Adipocyte (in vitro differentiated cells): ENCODE measurements at regions not wholly inside any gene's neighbourhood (a gene's known extent, or its start where the extent isn't known, plus 50 kb on each side); places are given as distances from the start of the nearest gene placed in this dataset.

Source experiments
- DNase-seq: peaks from one replicate; pipeline ENCODE4 v3.0.0-alpha.2; 2015; ENCODE audit warnings: low read depth
- H3K27me3 ChIP-seq: replicated peaks from 2 replicates; pipeline ENCODE4 v1.7.0; 2013; ENCODE audit warnings: mild to moderate bottlenecking, low read length, moderate library complexity; ENCODE audit not compliant: control insufficient read depth, insufficient read depth
- H3K36me3 ChIP-seq: 2 replicates; pipeline ENCODE4 v1.7.0; 2013; ENCODE audit warnings: low read length, mild to moderate bottlenecking, moderate library complexity; ENCODE audit not compliant: control insufficient read depth, insufficient read depth, severe bottlenecking
- H3K4me1 ChIP-seq: 2 replicates; pipeline ENCODE4 v1.7.0; 2013; ENCODE audit warnings: mild to moderate bottlenecking, low read length, moderate library complexity; ENCODE audit not compliant: control insufficient read depth, insufficient read depth
- H3K4me3 ChIP-seq: 2 replicates; pipeline ENCODE4 v1.7.0; 2013; ENCODE audit warnings: mild to moderate bottlenecking, low read length, moderate library complexity
- H3K9ac ChIP-seq: 2 replicates; pipeline ENCODE4 v1.7.0; 2013; ENCODE audit warnings: mild to moderate bottlenecking, low read length, moderate library complexity
- H3K9me3 ChIP-seq: 2 replicates; pipeline ENCODE4 v1.7.0; 2013; ENCODE audit warnings: mild to moderate bottlenecking, low read length, moderate library complexity; ENCODE audit not compliant: control insufficient read depth

DNA sequence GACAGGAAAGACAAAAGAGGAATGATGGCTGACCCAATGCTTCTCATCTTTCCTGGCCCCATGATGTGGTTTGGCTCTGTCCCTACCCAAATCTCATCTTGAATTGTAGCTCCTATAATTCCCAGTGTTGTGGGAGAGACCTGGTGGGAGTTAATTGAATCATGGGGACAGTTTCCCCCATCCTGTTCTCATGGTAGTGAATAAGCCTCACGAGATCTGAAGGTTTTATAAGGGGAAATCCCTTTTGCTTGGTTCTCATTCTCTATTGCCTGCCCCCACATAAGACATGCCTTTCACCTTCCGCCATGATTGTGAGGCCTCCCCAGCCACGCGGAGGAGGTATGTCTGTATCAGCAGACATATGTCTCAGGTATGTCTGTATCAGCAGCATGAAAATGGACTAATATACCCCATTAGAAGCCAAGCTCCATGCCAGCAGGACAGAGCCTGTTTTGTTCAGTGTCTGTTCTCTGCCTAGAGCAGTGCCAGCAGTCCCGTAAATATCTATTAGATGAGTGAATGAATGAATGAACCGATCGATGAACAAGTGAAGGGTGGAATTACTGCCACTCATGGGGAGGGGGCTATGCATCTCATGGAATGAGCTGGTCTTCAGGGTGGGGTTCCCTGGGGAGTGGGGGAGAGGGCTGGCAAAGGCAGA is 304.4 kb downstream of the SOX9 start:
- H3K36me3 ChIP-seq, result no peaks in the 10 kb centered on the region
- no peaks in the 10 kb centered on the region for H3K27me3 ChIP-seq
- no peak overlapping the region for H3K9ac ChIP-seq
- H3K9me3 ChIP-seq, result no peaks in the 10 kb centered on the region
- peaks cover 10% of the 10 kb centered on the region for H3K4me1 ChIP-seq
- DNase-seq, result no peak
- H3K4me3 ChIP-seq, result no peak overlapping the region

DNA sequence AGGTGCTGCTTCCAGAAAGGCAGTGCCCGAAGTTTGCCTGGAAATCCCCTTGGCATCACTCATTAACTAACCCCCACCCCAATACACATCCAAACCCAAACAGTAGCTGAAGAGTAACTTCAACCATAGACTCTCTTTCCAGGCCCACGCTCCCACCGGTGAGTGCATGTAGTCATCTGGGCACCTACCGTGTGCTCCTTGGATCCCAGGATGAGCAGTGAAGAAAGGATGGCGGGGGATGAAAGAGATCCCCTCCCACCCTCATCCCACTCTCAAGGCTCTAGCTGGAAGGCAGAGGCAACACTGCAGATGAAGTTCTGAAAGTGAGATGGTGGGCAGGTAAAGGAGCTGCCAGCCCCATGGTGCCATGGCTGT is 305.0 kb downstream of the SOX9 start:
- Histone ChIP-seq H3K36me3 (no peaks in the 10 kb centered on the region), H3K4me3 (no peak overlapping the region), H3K4me1 (peaks cover 7% of the 10 kb centered on the region), H3K27me3 (no peaks in the 10 kb centered on the region), H3K9ac (no peak overlapping the region), H3K9me3 (no peaks in the 10 kb centered on the region)
- no peak for DNase-seq

DNA sequence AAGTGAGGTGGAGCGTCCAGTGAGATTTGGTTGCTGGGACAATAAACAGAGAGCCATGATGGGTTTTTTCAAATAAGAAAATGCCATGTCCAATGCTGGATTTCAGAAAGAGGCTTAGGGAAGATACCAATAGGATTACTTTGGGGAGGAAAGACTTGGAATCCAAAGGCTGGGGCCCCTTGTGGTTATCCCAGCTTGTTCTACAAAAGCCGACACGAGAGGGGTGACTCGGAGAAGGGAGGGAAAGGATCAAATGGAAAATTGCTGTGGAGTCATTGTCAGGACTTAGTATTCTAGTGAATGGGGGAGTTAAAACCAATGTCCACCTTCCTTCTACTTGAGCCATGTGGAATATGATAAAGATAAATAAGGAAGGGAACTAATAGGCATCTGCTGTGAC is 305.5 kb downstream of the SOX9 start:
- Histone ChIP-seq H3K27me3 (no peaks in the 10 kb centered on the region), H3K4me1 (peaks cover 7% of the 10 kb centered on the region), H3K9me3 (no peaks in the 10 kb centered on the region), H3K36me3 (no peaks in the 10 kb centered on the region), H3K4me3 (no peak overlapping the region), H3K9ac (no peak overlapping the region)
- no peak for DNase-seq

- Histone ChIP-seq H3K36me3 (no peaks in the 10 kb centered on the region), H3K9me3 (no peaks in the 10 kb centered on the region), H3K9ac (no peak overlapping the region), H3K27me3 (no peaks in the 10 kb centered on the region), H3K4me1 (peaks cover 7% of the 10 kb centered on the region), H3K4me3 (no peak overlapping the region)
- no peak for DNase-seq
These were observed 306.3 kb downstream of the SOX9 start for GRCh38 chr17:72426948-72427760.

DNA sequence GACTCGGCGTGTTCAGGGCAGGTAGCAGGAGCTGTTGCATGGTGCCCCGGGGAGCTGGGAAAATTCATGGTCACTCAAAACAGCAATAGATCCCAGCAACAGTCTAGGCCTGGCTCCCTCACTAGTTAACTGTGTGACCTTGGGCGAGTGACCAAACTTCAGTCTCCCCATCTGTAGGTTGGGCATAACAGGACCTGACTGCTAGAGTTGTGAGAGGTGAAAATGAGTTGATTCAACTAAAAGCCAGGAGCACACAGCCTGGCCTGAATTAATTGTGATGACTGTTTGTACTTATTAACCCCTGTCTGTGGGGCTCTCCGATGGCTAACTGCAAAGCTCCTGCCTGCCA is 306.9 kb downstream of the SOX9 start:
- H3K4me3 ChIP-seq, result no peak overlapping the region
- no peak for DNase-seq
- no peaks in the 10 kb centered on the region for H3K27me3 ChIP-seq
- H3K36me3 ChIP-seq, result no peaks in the 10 kb centered on the region
- H3K9ac ChIP-seq, result no peak overlapping the region
- no peaks in the 10 kb centered on the region for H3K9me3 ChIP-seq
- H3K4me1 ChIP-seq, result peaks cover 2% of the 10 kb centered on the region

GRCh38 chr17:72429066-72429638 is 308.3 kb downstream of the SOX9 start:
- no peak overlapping the region for H3K9ac ChIP-seq
- H3K27me3 ChIP-seq, result no peaks in the 10 kb centered on the region
- no peak for DNase-seq
- no peaks in the 10 kb centered on the region for H3K9me3 ChIP-seq
- H3K36me3 ChIP-seq, result no peaks in the 10 kb centered on the region
- H3K4me1 ChIP-seq, result no peaks in the 10 kb centered on the region
- no peak overlapping the region for H3K4me3 ChIP-seq

GRCh38 chr17:72430611-72431432 is 310.0 kb downstream of the SOX9 start:
- DNase-seq, result no peak
- no peaks in the 10 kb centered on the region for H3K27me3 ChIP-seq

DNA sequence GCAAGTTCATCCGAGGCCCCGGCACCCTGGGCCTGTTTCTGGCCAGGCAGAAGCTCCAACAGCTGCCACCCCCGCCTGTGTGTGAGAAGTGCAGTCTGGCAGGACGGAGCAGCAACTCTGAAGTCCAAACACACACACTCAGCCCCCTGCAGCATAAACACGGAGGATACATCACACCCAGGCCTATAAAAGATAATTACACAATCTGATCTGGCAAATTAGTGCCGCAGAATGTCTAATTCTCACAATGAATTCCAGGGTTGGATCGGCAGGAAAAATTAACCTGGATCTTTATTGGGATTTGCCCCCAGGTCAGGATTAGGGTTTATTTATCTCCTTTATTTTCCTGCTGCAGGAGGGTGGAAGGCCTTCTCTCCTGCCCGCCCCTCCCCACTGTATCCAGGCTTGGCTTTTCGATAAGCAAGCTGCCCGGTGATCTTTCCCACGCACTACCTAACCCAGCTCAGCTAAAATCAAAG is 311.4 kb downstream of the SOX9 start:
- Histone ChIP-seq H3K27me3 (no peaks in the 10 kb centered on the region), H3K4me3 (no peak overlapping the region), H3K36me3 (no peaks in the 10 kb centered on the region), H3K9ac (no peak overlapping the region), H3K4me1 (no peaks in the 10 kb centered on the region), H3K9me3 (no peaks in the 10 kb centered on the region)
- no peak for DNase-seq

More at GRCh38 chr17:72430611-72431432, 310.0 kb downstream of the SOX9 start:
- Histone ChIP-seq H3K9ac (no peak overlapping the region), H3K9me3 (no peaks in the 10 kb centered on the region), H3K36me3 (no peaks in the 10 kb centered on the region), H3K4me3 (no peak overlapping the region), H3K4me1 (no peaks in the 10 kb centered on the region)

DNA sequence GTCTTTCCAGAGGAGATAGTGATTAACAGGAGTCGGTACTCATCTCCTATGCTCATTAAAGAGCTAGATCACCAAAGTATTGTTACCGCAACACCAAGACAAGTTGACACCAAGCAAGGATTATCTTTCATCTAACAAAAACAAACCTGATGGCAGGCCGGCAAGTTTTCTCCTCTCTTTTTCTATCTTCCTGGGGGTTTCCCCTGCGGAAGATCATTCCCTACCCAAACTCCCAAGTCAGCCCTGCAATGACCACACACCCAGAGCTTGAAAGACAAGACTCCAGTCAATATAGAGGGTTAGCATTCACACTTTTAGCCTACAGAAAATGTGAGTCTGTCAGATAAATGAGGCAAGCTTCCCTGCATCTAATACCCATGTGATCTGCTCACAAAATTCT is 312.1 kb downstream of the SOX9 start:
- Histone ChIP-seq H3K9ac (no peak overlapping the region), H3K9me3 (no peaks in the 10 kb centered on the region), H3K36me3 (no peaks in the 10 kb centered on the region), H3K27me3 (no peaks in the 10 kb centered on the region), H3K4me3 (no peak overlapping the region), H3K4me1 (no peaks in the 10 kb centered on the region)
- DNase-seq, result no peak

DNA sequence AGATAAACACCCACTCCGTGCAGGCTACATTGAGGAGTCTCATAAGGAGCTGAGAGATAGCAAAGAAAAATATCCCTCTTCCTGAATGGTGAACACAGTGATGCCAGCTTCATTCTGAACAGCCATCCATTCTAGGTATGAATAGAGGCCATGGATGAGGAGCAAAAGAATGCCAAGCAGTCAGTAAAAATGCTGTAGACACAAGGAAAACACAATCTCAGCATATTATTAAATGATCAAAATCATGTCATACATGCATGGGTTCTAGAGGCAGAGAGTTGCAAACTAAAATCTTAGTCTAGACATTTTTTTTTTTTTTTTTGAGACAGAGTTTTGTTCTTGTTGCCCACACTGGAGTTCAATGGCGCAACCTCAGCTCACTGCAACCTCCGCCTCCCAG is 313.0 kb downstream of the SOX9 start:
- no peaks in the 10 kb centered on the region for H3K36me3 ChIP-seq
- no peak overlapping the region for H3K4me3 ChIP-seq
- no peaks in the 10 kb centered on the region for H3K4me1 ChIP-seq
- DNase-seq, result no peak
- H3K9ac ChIP-seq, result no peak overlapping the region
- H3K27me3 ChIP-seq, result no peaks in the 10 kb centered on the region
- no peaks in the 10 kb centered on the region for H3K9me3 ChIP-seq

- no peaks in the 10 kb centered on the region for H3K36me3 ChIP-seq
- H3K27me3 ChIP-seq, result no peaks in the 10 kb centered on the region
- H3K4me3 ChIP-seq, result no peak overlapping the region
- no peaks in the 10 kb centered on the region for H3K4me1 ChIP-seq
- no peaks in the 10 kb centered on the region for H3K9me3 ChIP-seq
- no peak overlapping the region for H3K9ac ChIP-seq
- no peak for DNase-seq
These were observed 313.8 kb downstream of the SOX9 start for GRCh38 chr17:72434581-72434980.
